PC-9 (cell line): ENCODE measurements at regions not wholly inside any gene's neighbourhood (a gene's known extent, or its start where the extent isn't known, plus 50 kb on each side); places are given as distances from the start of the nearest gene placed in this dataset.

Experiments used
- EZH2 ChIP-seq: fragments of 200-600 bp; sonication (generic); IDR thresholded peaks from 2 replicates; pipeline ENCODE4 v1.8.0; 2017; ENCODE audit warnings: antibody characterized with exemption, low read depth
- TF ChIP-seq, protein P1 (sequence below): fragments of 200-600 bp; sonication (generic); conservative IDR thresholded peaks from 2 replicates; pipeline ENCODE4 v1.6.1; 2017; ENCODE audit warnings: mixed run types, antibody characterized with exemption, mild to moderate bottlenecking, moderate library complexity

- TF ChIP-seq, protein P1, sequence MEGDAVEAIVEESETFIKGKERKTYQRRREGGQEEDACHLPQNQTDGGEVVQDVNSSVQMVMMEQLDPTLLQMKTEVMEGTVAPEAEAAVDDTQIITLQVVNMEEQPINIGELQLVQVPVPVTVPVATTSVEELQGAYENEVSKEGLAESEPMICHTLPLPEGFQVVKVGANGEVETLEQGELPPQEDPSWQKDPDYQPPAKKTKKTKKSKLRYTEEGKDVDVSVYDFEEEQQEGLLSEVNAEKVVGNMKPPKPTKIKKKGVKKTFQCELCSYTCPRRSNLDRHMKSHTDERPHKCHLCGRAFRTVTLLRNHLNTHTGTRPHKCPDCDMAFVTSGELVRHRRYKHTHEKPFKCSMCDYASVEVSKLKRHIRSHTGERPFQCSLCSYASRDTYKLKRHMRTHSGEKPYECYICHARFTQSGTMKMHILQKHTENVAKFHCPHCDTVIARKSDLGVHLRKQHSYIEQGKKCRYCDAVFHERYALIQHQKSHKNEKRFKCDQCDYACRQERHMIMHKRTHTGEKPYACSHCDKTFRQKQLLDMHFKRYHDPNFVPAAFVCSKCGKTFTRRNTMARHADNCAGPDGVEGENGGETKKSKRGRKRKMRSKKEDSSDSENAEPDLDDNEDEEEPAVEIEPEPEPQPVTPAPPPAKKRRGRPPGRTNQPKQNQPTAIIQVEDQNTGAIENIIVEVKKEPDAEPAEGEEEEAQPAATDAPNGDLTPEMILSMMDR: no peak
- TF ChIP-seq EZH2: no peak
These were observed 255.1 kb downstream of the SPRY1 start for GRCh38 chr4:123651536-123652180.
